Keratinocyte (primary cell): ENCODE measurements at regions not wholly inside any gene's neighbourhood (a gene's known extent, or its start where the extent isn't known, plus 50 kb on each side); places are given as distances from the start of the nearest gene placed in this dataset.

Experiments used
- DNase-seq: peaks from one replicate; pipeline ENCODE4 v3.0.0-alpha.2; 2011; ENCODE audit warnings: low read depth, missing footprints, low spot score
- FAIRE-seq: peaks from 2 replicates; lab custom pipeline; 2011; peaks lifted over from hg19 to GRCh38; lab: Jason Lieb, UNC
- H2AFZ ChIP-seq: 2 replicates; pipeline ENCODE4 v1.6.0; 2012; ENCODE audit warnings: low read length, control low read depth, inconsistent platforms; ENCODE audit not compliant: control insufficient read depth
- H3K27ac ChIP-seq: 2 replicates; pipeline ENCODE4 v1.5.1; 2011; ENCODE audit warnings: low read length; ENCODE audit not compliant: control insufficient read depth, insufficient read depth
- H3K27me3 ChIP-seq: 3 replicates; pipeline ENCODE4 v1.6.0; 2011; ENCODE audit warnings: low read length; ENCODE audit not compliant: control insufficient read depth, insufficient read depth; ENCODE audit errors: extremely low read depth
- H3K36me3 ChIP-seq, 2 experiments: 2 replicates in 1 of 2; 3 replicates in 1 of 2; pipeline ENCODE4 v1.5.1; 2011; ENCODE audit warnings: low read length in 2 of 2, mild to moderate bottlenecking in 1 of 2; ENCODE audit not compliant: control insufficient read depth in 2 of 2, insufficient read depth in 2 of 2; ENCODE audit errors: extremely low read depth in 1 of 2
- H3K4me1 ChIP-seq: 3 replicates; pipeline ENCODE4 v1.5.1; 2011; ENCODE audit warnings: low read length; ENCODE audit not compliant: control insufficient read depth, insufficient read depth; ENCODE audit errors: extremely low read depth
- H3K4me2 ChIP-seq: 3 replicates; pipeline ENCODE4 v1.6.0; 2011; ENCODE audit warnings: low read depth, low read length; ENCODE audit not compliant: control insufficient read depth, insufficient read depth; ENCODE audit errors: extremely low read depth
- H3K4me3 ChIP-seq, 3 experiments: fragments of 200-600 bp in 1 of 3; sonication (generic) in 1 of 3; 2 replicates in 2 of 3; 3 replicates in 1 of 3; pipeline ENCODE4 v1.5.1; 2011 to 2016; ENCODE audit warnings: low read length in 3 of 3, mild to moderate bottlenecking in 3 of 3, control low read depth in 2 of 3, inconsistent platforms in 1 of 3, low read depth in 1 of 3, mixed read lengths in 1 of 3, mixed run types in 1 of 3, moderate library complexity in 1 of 3; ENCODE audit not compliant: control insufficient read depth in 2 of 3, insufficient read depth in 2 of 3; ENCODE audit errors: extremely low read depth in 1 of 3
- H3K79me2 ChIP-seq: 2 replicates; pipeline ENCODE4 v1.6.0; 2012; ENCODE audit warnings: low read length; ENCODE audit not compliant: control insufficient read depth, insufficient read depth
- H3K9ac ChIP-seq: 3 replicates; pipeline ENCODE4 v1.6.0; 2011; ENCODE audit warnings: low read length; ENCODE audit not compliant: control insufficient read depth, insufficient read depth; ENCODE audit errors: extremely low read depth
- H3K9me1 ChIP-seq: 3 replicates; pipeline ENCODE4 v1.6.0; 2011; ENCODE audit warnings: low read length; ENCODE audit not compliant: control insufficient read depth, insufficient read depth; ENCODE audit errors: extremely low read depth
- H3K9me3 ChIP-seq: 2 replicates; pipeline ENCODE4 v1.5.1; 2012; ENCODE audit warnings: low read depth, low read length; ENCODE audit not compliant: control insufficient read depth
- H4K20me1 ChIP-seq: 3 replicates; pipeline ENCODE4 v1.6.0; 2011; ENCODE audit warnings: low read length; ENCODE audit not compliant: control insufficient read depth, insufficient read depth; ENCODE audit errors: extremely low read depth
- EZH2 ChIP-seq: IDR thresholded peaks from one replicate; pipeline ENCODE4 v1.6.1; 2012; ENCODE audit warnings: inconsistent platforms, mild to moderate bottlenecking, low read length, moderate library complexity
- dilution Hi-C: fragments of 300-500 bp; cut with MboI; formaldehyde crosslinking; loops from one replicate; pipeline ENCODE4 v1.7.0; 2020; ENCODE audit warnings: low sequenced_read_pairs; ENCODE audit not compliant: extremely low pct_ligation_motif_present
- TF ChIP-seq, protein P1 (sequence below), 3 experiments: IDR thresholded peaks in 1 of 3; conservative IDR thresholded peaks in 1 of 3; optimal IDR thresholded peaks in 1 of 3; 2 replicates in 2 of 3; 3 replicates in 1 of 3; pipeline versions ENCODE3 to v1.5.1; 2011; ENCODE audit warnings: low read length in 3 of 3, mild to moderate bottlenecking in 3 of 3, moderate library complexity in 2 of 3, control low read depth in 1 of 3, inconsistent platforms in 1 of 3; ENCODE audit not compliant: insufficient read depth in 2 of 3; ENCODE audit errors: extremely low read depth in 1 of 3

DNA sequence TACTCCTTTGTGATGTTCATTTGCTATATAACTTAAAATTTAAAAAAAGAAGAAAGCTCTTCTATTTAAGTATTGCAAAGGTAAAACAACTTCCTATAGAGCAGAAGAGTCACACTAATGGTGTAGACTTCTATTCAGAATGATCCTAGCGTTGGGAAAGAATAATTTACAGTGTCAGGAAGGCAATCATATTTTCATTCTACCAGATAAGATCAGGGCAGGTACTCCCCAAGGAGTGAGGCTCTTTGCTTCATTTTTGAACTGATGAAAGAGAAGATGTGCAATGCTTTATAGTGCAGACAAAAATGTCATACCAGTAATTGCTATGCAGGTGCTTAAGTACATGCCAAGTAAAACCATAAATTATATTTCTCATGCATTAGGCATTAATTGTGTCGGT lies 1193.0 kb downstream of the PCDH9 start:
- H2AFZ ChIP-seq = no peak overlapping the region
- H3K9ac ChIP-seq = no peak overlapping the region
- no peak for FAIRE-seq
- no peaks in the 10 kb centered on the region for H3K9me3 ChIP-seq
- no peaks in the 10 kb centered on the region for H3K4me1 ChIP-seq
- H3K27ac ChIP-seq = no peak overlapping the region
- no peaks in the 10 kb centered on the region for H3K36me3 ChIP-seq
- no peak for TF ChIP-seq EZH2
- TF ChIP-seq, protein P1, sequence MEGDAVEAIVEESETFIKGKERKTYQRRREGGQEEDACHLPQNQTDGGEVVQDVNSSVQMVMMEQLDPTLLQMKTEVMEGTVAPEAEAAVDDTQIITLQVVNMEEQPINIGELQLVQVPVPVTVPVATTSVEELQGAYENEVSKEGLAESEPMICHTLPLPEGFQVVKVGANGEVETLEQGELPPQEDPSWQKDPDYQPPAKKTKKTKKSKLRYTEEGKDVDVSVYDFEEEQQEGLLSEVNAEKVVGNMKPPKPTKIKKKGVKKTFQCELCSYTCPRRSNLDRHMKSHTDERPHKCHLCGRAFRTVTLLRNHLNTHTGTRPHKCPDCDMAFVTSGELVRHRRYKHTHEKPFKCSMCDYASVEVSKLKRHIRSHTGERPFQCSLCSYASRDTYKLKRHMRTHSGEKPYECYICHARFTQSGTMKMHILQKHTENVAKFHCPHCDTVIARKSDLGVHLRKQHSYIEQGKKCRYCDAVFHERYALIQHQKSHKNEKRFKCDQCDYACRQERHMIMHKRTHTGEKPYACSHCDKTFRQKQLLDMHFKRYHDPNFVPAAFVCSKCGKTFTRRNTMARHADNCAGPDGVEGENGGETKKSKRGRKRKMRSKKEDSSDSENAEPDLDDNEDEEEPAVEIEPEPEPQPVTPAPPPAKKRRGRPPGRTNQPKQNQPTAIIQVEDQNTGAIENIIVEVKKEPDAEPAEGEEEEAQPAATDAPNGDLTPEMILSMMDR (optimal IDR thresholded peaks at IDR 0.05 in 1 of 3, IDR thresholded peaks at IDR 0.05 in 1 of 3, conservative IDR thresholded peaks at IDR 0.05 in 1 of 3; ENCODE audit: extremely low read depth in 1 of 3, insufficient read depth in 2 of 3, low read length in 3 of 3) = no peak
- H3K27me3 ChIP-seq = no peaks in the 10 kb centered on the region
- H4K20me1 ChIP-seq = no peaks in the 10 kb centered on the region
- dilution Hi-C loops = no loop called here
- no peak overlapping the region for H3K4me2 ChIP-seq
- H3K9me1 ChIP-seq = no peaks in the 10 kb centered on the region
- DNase-seq = no peak
- H3K79me2 ChIP-seq = no peaks in the 10 kb centered on the region
- no peak overlapping the region for H3K4me3 ChIP-seq

DNA sequence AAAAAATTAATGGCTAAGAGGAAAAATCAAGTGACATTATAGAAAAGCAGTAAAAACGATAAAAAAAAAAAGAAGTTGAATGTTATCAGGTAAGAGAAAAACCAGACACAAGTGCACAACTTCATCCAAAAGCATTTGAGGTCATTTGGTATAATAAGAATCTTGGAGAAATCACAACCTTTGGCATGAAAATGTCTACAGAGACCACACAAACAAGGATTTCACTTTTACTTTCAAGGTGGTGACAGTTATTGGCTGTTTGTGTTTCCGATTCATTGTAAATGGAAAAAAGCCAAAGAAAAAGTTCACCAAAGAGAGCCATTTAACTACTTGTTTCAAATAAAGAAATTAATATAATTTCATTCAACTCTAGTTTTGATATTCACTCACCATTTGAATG lies 1193.5 kb downstream of the PCDH9 start:
- no peak overlapping the region for H3K27ac ChIP-seq
- TF ChIP-seq EZH2 = no peak
- TF ChIP-seq, protein P1 (optimal IDR thresholded peaks at IDR 0.05 in 1 of 3, IDR thresholded peaks at IDR 0.05 in 1 of 3, conservative IDR thresholded peaks at IDR 0.05 in 1 of 3; ENCODE audit: extremely low read depth in 1 of 3, insufficient read depth in 2 of 3, low read length in 3 of 3) = no peak
- H2AFZ ChIP-seq = no peak overlapping the region
- FAIRE-seq (no peak), DNase-seq (no peak)
- no peaks in the 10 kb centered on the region for H3K79me2 ChIP-seq
- no peaks in the 10 kb centered on the region for H3K36me3 ChIP-seq
- H3K4me1 ChIP-seq = no peaks in the 10 kb centered on the region
- H3K4me2 ChIP-seq = no peak overlapping the region
- H3K27me3 ChIP-seq = no peaks in the 10 kb centered on the region
- H4K20me1 ChIP-seq = no peaks in the 10 kb centered on the region
- no peak overlapping the region for H3K9ac ChIP-seq
- H3K9me1 ChIP-seq = no peaks in the 10 kb centered on the region
- H3K4me3 ChIP-seq = no peak overlapping the region
- no peaks in the 10 kb centered on the region for H3K9me3 ChIP-seq
- dilution Hi-C loops = no loop called here
